PFSK-1 (cell line): ENCODE measurements at regions not wholly inside any gene's neighbourhood (a gene's known extent, or its start where the extent isn't known, plus 50 kb on each side); places are given as distances from the start of the nearest gene placed in this dataset.

ENCODE experiments used
- POLR2AphosphoS5 ChIP-seq: IDR thresholded peaks from 2 replicates; pipeline ENCODE4 v1.6.1; 2012; ENCODE audit warnings: low read depth, mild to moderate bottlenecking, control low read depth, low read length, moderate library complexity
- TAF1 ChIP-seq: IDR thresholded peaks from 2 replicates; pipeline ENCODE4 v1.6.1; 2012; ENCODE audit warnings: low read length, control low read depth, borderline replicate concordance; ENCODE audit not compliant: insufficient read depth

- TF ChIP-seq TAF1 (no peak), POLR2AphosphoS5 (no peak)
These were observed 1201.1 kb upstream of the GJE1 start for GRCh38 chr6:140931581-140931980.
